Karpas-422 (cell line): ENCODE measurements at regions not wholly inside any gene's neighbourhood (a gene's known extent, or its start where the extent isn't known, plus 50 kb on each side); places are given as distances from the start of the nearest gene placed in this dataset.

Experiments used
- DNase-seq: peaks from one replicate; pipeline ENCODE4 v3.0.0-alpha.2; 2015
- H2AFZ ChIP-seq: fragments of 200-600 bp; sonication (generic); 2 replicates; pipeline ENCODE4 v1.6.1; 2014; ENCODE audit warnings: antibody characterized with exemption, low read length, mixed read lengths
- H3K27ac ChIP-seq: fragments of 200-600 bp; sonication (generic); 2 replicates; pipeline ENCODE4 v1.5.1; 2014; ENCODE audit warnings: mild to moderate bottlenecking, low read length, moderate library complexity
- H3K27me3 ChIP-seq: fragments of 200-600 bp; sonication (generic); 2 replicates; pipeline ENCODE4 v1.6.1; 2014; ENCODE audit warnings: low read length, mixed read lengths
- H3K36me3 ChIP-seq: fragments of 200-600 bp; sonication (generic); 2 replicates; pipeline ENCODE4 v1.6.1; 2014; ENCODE audit warnings: low read length, mixed read lengths; ENCODE audit not compliant: insufficient read depth
- H3K4me1 ChIP-seq: fragments of 200-600 bp; sonication (generic); 2 replicates; pipeline ENCODE4 v1.6.1; 2014; ENCODE audit warnings: mild to moderate bottlenecking, low read length, mixed read lengths
- H3K4me2 ChIP-seq: fragments of 200-600 bp; sonication (generic); 2 replicates; pipeline ENCODE4 v1.6.1; 2014; ENCODE audit warnings: low read length, low read depth, mild to moderate bottlenecking; ENCODE audit not compliant: poor library complexity, severe bottlenecking
- H3K4me3 ChIP-seq: fragments of 200-600 bp; sonication (generic); 2 replicates; pipeline ENCODE4 v1.5.1; 2014; ENCODE audit warnings: mild to moderate bottlenecking, antibody characterized with exemption, low read length, mixed read lengths
- H3K79me2 ChIP-seq: fragments of 200-600 bp; sonication (generic); 2 replicates; pipeline ENCODE4 v1.6.1; 2014; ENCODE audit warnings: mild to moderate bottlenecking, low read length, mixed read lengths
- H3K9ac ChIP-seq: fragments of 200-600 bp; sonication (generic); 2 replicates; pipeline ENCODE4 v1.6.0; 2014; ENCODE audit warnings: low read length
- H3K9me2 ChIP-seq: fragments of 200-600 bp; sonication (generic), shearing (Covaris generic); replicated peaks from 2 replicates; pipeline ENCODE4 v1.6.0; 2014; ENCODE audit warnings: mild to moderate bottlenecking, low read length, moderate library complexity; ENCODE audit not compliant: insufficient read depth
- H3K9me3 ChIP-seq: fragments of 300-700, 200-600 bp; sonication (generic); 2 replicates; pipeline ENCODE4 v1.6.1; 2014; ENCODE audit warnings: low read length, mixed read lengths
- H4K20me1 ChIP-seq: fragments of 200-600 bp; sonication (generic); 2 replicates; pipeline ENCODE4 v1.6.1; 2014; ENCODE audit warnings: mild to moderate bottlenecking, antibody characterized with exemption, low read length, low read depth; ENCODE audit not compliant: insufficient read depth

GRCh38 chr18:28771849-28772248 lies 594.9 kb upstream of the CDH2 start:
- no peak overlapping the region for H3K9ac ChIP-seq
- H3K4me1 ChIP-seq = no peaks in the 10 kb centered on the region
- H3K4me3 ChIP-seq = no peak overlapping the region
- H3K27me3 ChIP-seq = no peaks in the 10 kb centered on the region
- no peaks in the 10 kb centered on the region for H3K9me2 ChIP-seq
- peaks cover 44% of the 10 kb centered on the region for H3K9me3 ChIP-seq
- H3K4me2 ChIP-seq = no peak overlapping the region
- H3K27ac ChIP-seq = no peak overlapping the region
- no peaks in the 10 kb centered on the region for H3K79me2 ChIP-seq
- H4K20me1 ChIP-seq = no peaks in the 10 kb centered on the region
- H3K36me3 ChIP-seq = no peaks in the 10 kb centered on the region
- no peak for DNase-seq
- H2AFZ ChIP-seq = no peak overlapping the region

GRCh38 chr18:28768791-28769768 lies 592.1 kb upstream of the CDH2 start:
- Histone ChIP-seq H3K4me3 (no peak overlapping the region), H3K27ac (no peak overlapping the region), H3K36me3 (no peaks in the 10 kb centered on the region), H3K4me2 (no peak overlapping the region), H3K27me3 (no peaks in the 10 kb centered on the region), H3K4me1 (no peaks in the 10 kb centered on the region), H3K9ac (no peak overlapping the region), H4K20me1 (no peaks in the 10 kb centered on the region), H3K9me3 (peaks cover 50% of the 10 kb centered on the region), H2AFZ (no peak overlapping the region), H3K9me2 (no peaks in the 10 kb centered on the region), H3K79me2 (no peaks in the 10 kb centered on the region)
- no peak for DNase-seq

- Histone ChIP-seq H3K79me2 (no peaks in the 10 kb centered on the region), H3K36me3 (no peaks in the 10 kb centered on the region), H3K4me2 (no peak overlapping the region), H3K4me1 (no peaks in the 10 kb centered on the region), H3K4me3 (no peak overlapping the region), H3K27ac (no peak overlapping the region), H2AFZ (no peak overlapping the region), H4K20me1 (no peaks in the 10 kb centered on the region), H3K27me3 (no peaks in the 10 kb centered on the region), H3K9me3 (peaks cover 51% of the 10 kb centered on the region), H3K9me2 (no peaks in the 10 kb centered on the region), H3K9ac (no peak overlapping the region)
- no peak for DNase-seq
Observed at GRCh38 chr18:28767727-28768211, 590.8 kb upstream of the CDH2 start.

- Histone ChIP-seq H3K36me3 (no peaks in the 10 kb centered on the region), H3K9me2 (no peaks in the 10 kb centered on the region), H3K27me3 (no peaks in the 10 kb centered on the region), H3K9me3 (peaks cover 51% of the 10 kb centered on the region), H3K4me2 (no peak overlapping the region), H3K27ac (no peak overlapping the region), H3K4me1 (no peaks in the 10 kb centered on the region), H4K20me1 (no peaks in the 10 kb centered on the region), H3K4me3 (no peak overlapping the region), H2AFZ (no peak overlapping the region), H3K9ac (no peak overlapping the region), H3K79me2 (no peaks in the 10 kb centered on the region)
- DNase-seq = no peak
Observed at GRCh38 chr18:28767201-28767600, 590.3 kb upstream of the CDH2 start.

GRCh38 chr18:28766721-28767120 lies 589.8 kb upstream of the CDH2 start:
- H3K4me3 ChIP-seq = no peak overlapping the region
- no peak overlapping the region for H3K9ac ChIP-seq
- H2AFZ ChIP-seq = no peak overlapping the region
- no peaks in the 10 kb centered on the region for H3K4me1 ChIP-seq
- no peak for DNase-seq
- no peaks in the 10 kb centered on the region for H3K36me3 ChIP-seq
- H3K4me2 ChIP-seq = no peak overlapping the region
- H3K27ac ChIP-seq = no peak overlapping the region
- H3K27me3 ChIP-seq = no peaks in the 10 kb centered on the region
- peaks cover 47% of the 10 kb centered on the region for H3K9me3 ChIP-seq
- no peaks in the 10 kb centered on the region for H3K9me2 ChIP-seq
- H3K79me2 ChIP-seq = no peaks in the 10 kb centered on the region
- H4K20me1 ChIP-seq = no peaks in the 10 kb centered on the region

GRCh38 chr18:28766027-28766426 lies 589.1 kb upstream of the CDH2 start:
- Histone ChIP-seq H2AFZ (no peak overlapping the region), H3K9me3 (peaks cover 46% of the 10 kb centered on the region), H3K36me3 (no peaks in the 10 kb centered on the region), H3K27me3 (no peaks in the 10 kb centered on the region), H4K20me1 (no peaks in the 10 kb centered on the region), H3K79me2 (no peaks in the 10 kb centered on the region), H3K4me3 (no peak overlapping the region), H3K4me1 (no peaks in the 10 kb centered on the region), H3K9ac (no peak overlapping the region), H3K4me2 (no peak overlapping the region), H3K27ac (no peak overlapping the region), H3K9me2 (no peaks in the 10 kb centered on the region)
- DNase-seq = no peak

GRCh38 chr18:28760299-28760698 lies 583.4 kb upstream of the CDH2 start:
- Histone ChIP-seq H3K27ac (no peak overlapping the region), H2AFZ (no peak overlapping the region), H3K9me2 (no peaks in the 10 kb centered on the region), H3K4me3 (no peak overlapping the region), H3K9me3 (peaks cover 22% of the 10 kb centered on the region), H3K4me1 (no peaks in the 10 kb centered on the region), H3K4me2 (no peak overlapping the region), H3K79me2 (no peaks in the 10 kb centered on the region), H3K9ac (no peak overlapping the region), H3K27me3 (no peaks in the 10 kb centered on the region), H4K20me1 (no peaks in the 10 kb centered on the region), H3K36me3 (no peaks in the 10 kb centered on the region)
- no peak for DNase-seq

- peaks cover 21% of the 10 kb centered on the region for H3K9me3 ChIP-seq
- no peak overlapping the region for H2AFZ ChIP-seq
- H3K9ac ChIP-seq = no peak overlapping the region
- no peak overlapping the region for H3K4me3 ChIP-seq
- no peak overlapping the region for H3K27ac ChIP-seq
- no peaks in the 10 kb centered on the region for H4K20me1 ChIP-seq
- DNase-seq = no peak
- H3K9me2 ChIP-seq = no peaks in the 10 kb centered on the region
- H3K79me2 ChIP-seq = no peaks in the 10 kb centered on the region
- H3K36me3 ChIP-seq = no peaks in the 10 kb centered on the region
- H3K4me2 ChIP-seq = no peak overlapping the region
- no peaks in the 10 kb centered on the region for H3K4me1 ChIP-seq
- H3K27me3 ChIP-seq = no peaks in the 10 kb centered on the region
Observed at GRCh38 chr18:28757466-28758008, 580.6 kb upstream of the CDH2 start.
